HFFc6 (cell line): ENCODE measurements at regions not wholly inside any gene's neighbourhood (a gene's known extent, or its start where the extent isn't known, plus 50 kb on each side); places are given as distances from the start of the nearest gene placed in this dataset.

Experiments
- DNase-seq: peaks from one replicate; pipeline ENCODE4 v3.0.0-alpha.2; 2018
- H3K27ac Mint-ChIP-seq: 2 replicates; pipeline ENCODE4 v1.8.0; 2020; ENCODE audit warnings: mild to moderate bottlenecking, mixed read lengths
- H3K27me3 Mint-ChIP-seq: 2 replicates; pipeline ENCODE4 v1.8.0; 2021; ENCODE audit warnings: mild to moderate bottlenecking, moderate library complexity, mixed read lengths; ENCODE audit not compliant: insufficient read depth
- H3K36me3 Mint-ChIP-seq: 2 replicates; pipeline ENCODE4 v1.8.0; 2021; ENCODE audit warnings: low read depth, mixed read lengths
- H3K4me1 Mint-ChIP-seq: 2 replicates; pipeline ENCODE4 v1.8.0; 2020; ENCODE audit warnings: low read depth, mixed read lengths
- H3K4me3 Mint-ChIP-seq: 2 replicates; pipeline ENCODE4 v1.8.0; 2020; ENCODE audit warnings: mild to moderate bottlenecking, moderate library complexity, mixed read lengths
- H3K9me3 Mint-ChIP-seq: 2 replicates; pipeline ENCODE4 v1.8.0; 2020; ENCODE audit warnings: mild to moderate bottlenecking, mixed read lengths
- CTCF ChIP-seq: fragments of 200-600 bp; sonication (generic); IDR thresholded peaks from 2 replicates; pipeline ENCODE4 v1.5.0; 2021; ENCODE audit warnings: antibody characterized with exemption, mild to moderate bottlenecking

DNA sequence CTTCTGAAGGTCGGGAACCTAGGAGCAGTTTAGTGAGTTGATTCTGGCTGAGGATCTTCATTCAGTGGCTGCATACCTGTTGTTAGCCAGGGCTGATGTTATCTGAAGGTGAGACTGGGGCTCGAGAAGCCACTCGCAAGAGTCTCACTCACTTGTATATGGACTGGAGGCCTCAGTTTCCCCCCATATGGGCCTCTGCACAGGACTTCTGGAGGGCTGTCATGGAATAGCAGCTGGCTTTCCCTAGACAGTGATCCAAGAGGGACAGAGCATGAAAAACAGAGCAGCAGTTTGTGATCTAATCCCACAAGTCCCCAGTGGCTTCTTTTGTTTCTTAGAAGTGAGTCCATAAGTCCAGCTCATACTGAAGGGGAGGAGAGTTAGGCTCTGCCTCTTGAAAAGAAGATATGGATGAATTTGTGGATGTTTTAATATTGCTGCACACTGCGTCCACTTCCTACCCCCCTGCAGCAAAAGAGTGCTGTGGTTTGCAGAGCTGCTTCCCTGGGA lies 623.4 kb downstream of the CDH26 start:
- H3K4me3 Mint-ChIP-seq: no peak overlapping the region
- peaks cover 19% of the 10 kb centered on the region for H3K9me3 Mint-ChIP-seq
- no peaks in the 10 kb centered on the region for H3K36me3 Mint-ChIP-seq
- H3K4me1 Mint-ChIP-seq: no peaks in the 10 kb centered on the region
- no peak for TF ChIP-seq CTCF
- no peaks in the 10 kb centered on the region; the same call in 1 of the 2 replicates for H3K27me3 Mint-ChIP-seq
- no peak for DNase-seq
- H3K27ac Mint-ChIP-seq: no peak overlapping the region

DNA sequence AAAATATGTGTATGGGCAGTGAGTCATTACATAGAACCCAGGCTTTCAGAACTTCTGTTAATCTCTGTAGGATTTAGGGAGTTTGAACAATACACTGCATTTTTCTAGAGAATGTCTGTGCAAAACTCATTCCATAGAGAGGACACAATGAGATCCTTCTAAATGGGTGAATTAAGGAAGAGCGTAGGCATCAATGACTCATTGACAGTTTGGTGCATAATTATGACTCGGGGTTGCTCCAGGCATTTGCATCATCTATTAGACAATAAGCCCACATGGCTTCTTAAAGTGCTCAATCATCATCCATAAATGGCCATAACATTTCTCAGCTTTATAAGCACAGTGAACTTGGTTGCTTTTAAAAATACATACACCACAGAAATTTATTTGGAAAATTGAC lies 625.5 kb downstream of the CDH26 start:
- Mint-ChIP-seq H3K4me3 (no peak overlapping the region), H3K27ac (no peak overlapping the region), H3K36me3 (no peaks in the 10 kb centered on the region), H3K27me3 (no peaks in the 10 kb centered on the region; the same call in 1 of the 2 replicates), H3K9me3 (peaks cover 23% of the 10 kb centered on the region), H3K4me1 (no peaks in the 10 kb centered on the region)
- TF ChIP-seq CTCF: no peak
- DNase-seq: no peak

- DNase-seq: no peak
- H3K4me3 Mint-ChIP-seq: no peak overlapping the region
- no peak overlapping the region for H3K27ac Mint-ChIP-seq
- TF ChIP-seq CTCF: no peak
- peaks cover 27% of the 10 kb centered on the region for H3K9me3 Mint-ChIP-seq
- no peaks in the 10 kb centered on the region for H3K4me1 Mint-ChIP-seq
- no peaks in the 10 kb centered on the region; the same call in 1 of the 2 replicates for H3K27me3 Mint-ChIP-seq
- H3K36me3 Mint-ChIP-seq: no peaks in the 10 kb centered on the region
These were observed 626.0 kb downstream of the CDH26 start for GRCh38 chr20:60584221-60584620.

GRCh38 chr20:60585651-60586050 lies 627.4 kb downstream of the CDH26 start:
- Mint-ChIP-seq H3K9me3 (peaks cover 22% of the 10 kb centered on the region), H3K27me3 (no peaks in the 10 kb centered on the region; the same call in 1 of the 2 replicates), H3K4me1 (no peaks in the 10 kb centered on the region), H3K27ac (no peak overlapping the region), H3K4me3 (no peak overlapping the region), H3K36me3 (no peaks in the 10 kb centered on the region)
- no peak for DNase-seq
- no peak for TF ChIP-seq CTCF

DNA sequence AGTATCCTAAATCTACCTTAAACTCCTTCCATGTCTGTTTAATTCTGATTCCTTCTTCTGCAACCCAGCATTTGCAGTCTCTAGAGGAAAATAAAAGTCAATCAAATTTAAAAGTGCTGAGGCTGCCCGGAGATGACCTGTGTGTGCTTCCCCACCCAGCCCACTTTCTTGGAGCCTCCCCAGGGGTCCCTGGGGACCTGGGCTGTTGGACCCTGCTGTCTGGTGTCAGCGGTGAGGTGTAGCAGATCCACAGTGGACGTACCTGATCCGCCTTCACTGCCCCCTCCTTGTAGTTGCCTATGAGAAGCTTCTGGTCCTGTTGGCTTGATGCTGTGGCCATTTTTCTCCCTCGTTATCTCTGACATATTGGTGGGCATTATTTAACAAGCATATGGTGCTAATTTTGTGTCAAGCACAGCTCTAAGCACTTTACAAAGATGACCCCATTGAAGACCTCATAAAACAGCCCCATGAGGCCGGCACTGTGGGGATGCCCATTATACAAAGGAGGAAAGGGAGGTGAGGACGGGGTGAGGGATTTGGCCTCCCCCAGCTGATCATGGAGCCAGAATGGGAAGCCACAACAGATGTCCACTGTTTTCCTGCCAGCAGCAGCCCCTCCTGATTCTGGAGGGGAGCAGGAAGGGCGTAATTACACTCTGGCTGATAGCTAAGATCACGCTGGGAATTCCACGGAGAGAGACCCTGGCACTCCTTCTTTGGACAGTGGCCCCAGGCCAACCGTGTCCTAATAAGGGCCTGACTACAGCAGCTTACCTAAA lies 628.2 kb downstream of the CDH26 start:
- Mint-ChIP-seq H3K4me1 (no peaks in the 10 kb centered on the region), H3K27ac (no peak overlapping the region), H3K36me3 (no peaks in the 10 kb centered on the region), H3K27me3 (no peaks in the 10 kb centered on the region; the same call in 1 of the 2 replicates), H3K4me3 (no peak overlapping the region), H3K9me3 (peaks cover 27% of the 10 kb centered on the region)
- TF ChIP-seq CTCF: no peak
- DNase-seq: no peak
